HCT116 (cell line): ENCODE measurements at regions not wholly inside any gene's neighbourhood (a gene's known extent, or its start where the extent isn't known, plus 50 kb on each side); places are given as distances from the start of the nearest gene placed in this dataset.

Experiments used
- ATAC-seq: fragments of 200-7000 bp; cut with Tn5 transposase; 2 replicates; pipeline ENCODE4 v1.9.1; 2020; ENCODE audit warnings: mild to moderate bottlenecking, moderate library complexity
- BruUV-seq: library from RNA; stranded (reverse); fragments of 400-500 nt; replicated peaks from 2 replicates; lab custom pipeline; 2021; lab: Mats Ljungman, UMichigan
- CTCF ChIA-PET: fragments of 300-600 bp; sonication (Branson Sonifier 250); formaldehyde crosslinking; loops from one replicate; lab custom pipeline; 2021; ENCODE audit warnings: antibody characterized with exemption; lab: Charles Lee
- POLR2A ChIA-PET: fragments of 300-600, 350-600 bp; sonication (Branson Sonifier 250); formaldehyde crosslinking; loops from one replicate; lab custom pipeline; 2021; ENCODE audit warnings: antibody characterized with exemption; lab: Charles Lee
- RAD21 ChIA-PET, 2 experiments: fragments of 300-600 bp; sonication (Branson Sonifier 250); formaldehyde crosslinking; loops; one replicate each; lab custom pipeline; 2023; ENCODE audit warnings: low total read pairs in 2 of 2; ENCODE audit not compliant: uncharacterized antibody in 2 of 2, unreplicated experiment in 2 of 2, low non-redundant PET in 1 of 2; lab: Charles Lee
- DNase-seq: peaks from one replicate; pipeline ENCODE4 v3.0.0-alpha.2; 2010; ENCODE audit warnings: low read depth, low spot score
- H2AFZ ChIP-seq: fragments of 200-600 bp; shearing (Covaris generic), sonication (generic); 2 replicates; pipeline ENCODE4 v1.6.1; 2017; ENCODE audit warnings: low read depth, mixed run types, mixed read lengths, antibody characterized with exemption, low read length; ENCODE audit not compliant: poor library complexity, severe bottlenecking
- H3K27ac ChIP-seq: 2 replicates; pipeline ENCODE4 v1.5.1; 2012; ENCODE audit warnings: low read depth, low read length
- H3K27me3 ChIP-seq: fragments of 200-600 bp; sonication (generic); 2 replicates; pipeline ENCODE4 v1.6.1; 2016; ENCODE audit warnings: mixed run types, low read length, mixed read lengths; ENCODE audit not compliant: insufficient read depth
- H3K36me3 ChIP-seq, 2 experiments: fragments of 200-500 bp in 1 of 2; fragments of 200-600 bp in 1 of 2; sonication (Bioruptor generic) in 1 of 2; sonication (generic) in 1 of 2; 2 replicates each; pipeline versions ENCODE4 v1.5.1 to v1.6.1; 2014 to 2016; ENCODE audit warnings: low read length in 2 of 2, inconsistent platforms in 1 of 2, mixed read lengths in 1 of 2, mixed run types in 1 of 2; ENCODE audit not compliant: insufficient read depth in 2 of 2, control insufficient read depth in 1 of 2
- H3K4me1 ChIP-seq, 2 experiments: fragments of 200-600 bp in 1 of 2; sonication (generic) in 1 of 2; 2 replicates each; pipeline versions ENCODE4 v1.5.1 to v1.6.1; 2012 to 2017; ENCODE audit warnings: low read length in 2 of 2, inconsistent platforms in 1 of 2, mild to moderate bottlenecking in 1 of 2, mixed read lengths in 1 of 2, mixed run types in 1 of 2, moderate library complexity in 1 of 2; ENCODE audit not compliant: insufficient read depth in 2 of 2, control insufficient read depth in 1 of 2
- H3K4me2 ChIP-seq: fragments of 200-600 bp; sonication (generic); 2 replicates; pipeline ENCODE4 v1.6.1; 2017; ENCODE audit warnings: mixed run types, low read length, mixed read lengths
- H3K4me3 ChIP-seq, 2 experiments: fragments of 200-600 bp in 1 of 2; sonication (generic) in 1 of 2; replicated peaks in 1 of 2; 2 replicates each; pipeline ENCODE4 v1.5.1; 2011 to 2016; ENCODE audit warnings: low read length in 2 of 2, control low read depth in 1 of 2, low read depth in 1 of 2, mild to moderate bottlenecking in 1 of 2, mixed read lengths in 1 of 2, mixed run types in 1 of 2
- H3K79me2 ChIP-seq: fragments of 200-600 bp; sonication (generic); 2 replicates; pipeline ENCODE4 v1.6.1; 2017; ENCODE audit warnings: mild to moderate bottlenecking, mixed run types, low read length, moderate library complexity, mixed read lengths; ENCODE audit not compliant: insufficient read depth
- H3K9ac ChIP-seq: fragments of 200-600 bp; sonication (generic); 2 replicates; pipeline ENCODE4 v1.6.1; 2016; ENCODE audit warnings: low read length, mixed read lengths
- H3K9me2 ChIP-seq: fragments of 200-600 bp; sonication (generic), shearing (Covaris generic); 2 replicates; pipeline ENCODE4 v1.6.1; 2017; ENCODE audit warnings: mixed run types, mild to moderate bottlenecking, moderate library complexity; ENCODE audit not compliant: insufficient read depth
- H3K9me3 ChIP-seq, 2 experiments: fragments of 200-500 bp in 1 of 2; fragments of 200-600 bp in 1 of 2; sonication (Bioruptor generic) in 1 of 2; sonication (generic) in 1 of 2; 2 replicates each; pipeline ENCODE4 v1.6.1; 2014 to 2017; ENCODE audit warnings: low read length in 2 of 2, mixed read lengths in 2 of 2, inconsistent platforms in 1 of 2, low read depth in 1 of 2, mild to moderate bottlenecking in 1 of 2, mixed run types in 1 of 2, moderate library complexity in 1 of 2; ENCODE audit not compliant: control insufficient read depth in 1 of 2, insufficient read depth in 1 of 2
- H4K20me1 ChIP-seq: fragments of 200-600 bp; sonication (generic), shearing (Covaris generic); 2 replicates; pipeline ENCODE4 v1.6.1; 2017; ENCODE audit warnings: mixed run types, mild to moderate bottlenecking, moderate library complexity; ENCODE audit not compliant: insufficient read depth
- CBX3 ChIP-seq: IDR thresholded peaks from 2 replicates; pipeline ENCODE4 v1.6.1; 2012; ENCODE audit warnings: low read depth
- CEBPB ChIP-seq: IDR thresholded peaks from 2 replicates; pipeline ENCODE4 v1.6.1; 2012; ENCODE audit warnings: low read depth
- EGR1 ChIP-seq: IDR thresholded peaks from 2 replicates; pipeline ENCODE4 v1.6.1; 2012; ENCODE audit warnings: low read depth
- ELF1 ChIP-seq: IDR thresholded peaks from 2 replicates; pipeline ENCODE4 v1.6.1; 2012; ENCODE audit warnings: low read depth, borderline replicate concordance
- EZH2 ChIP-seq: fragments of 200-600 bp; sonication (generic); IDR thresholded peaks from 2 replicates; pipeline ENCODE4 v1.6.1; 2017; ENCODE audit warnings: antibody characterized with exemption, mixed run types
- EZH2phosphoT487 ChIP-seq: fragments of 200-600 bp; IDR thresholded peaks from 2 replicates; pipeline ENCODE4 v1.6.1; 2018; ENCODE audit warnings: antibody characterized with exemption, borderline replicate concordance
- FOSL1 ChIP-seq: IDR thresholded peaks from 2 replicates; pipeline ENCODE4 v1.6.1; 2012; ENCODE audit warnings: low read depth
- JUND ChIP-seq: IDR thresholded peaks from 2 replicates; pipeline ENCODE4 v1.6.1; 2012
- POLR2A ChIP-seq: IDR thresholded peaks from 2 replicates; pipeline ENCODE4 v1.7.0; 2011; ENCODE audit warnings: borderline replicate concordance; ENCODE audit not compliant: insufficient read depth, insufficient read length; ENCODE audit errors: extremely low read depth
- RAD21 ChIP-seq: IDR thresholded peaks from 2 replicates; pipeline ENCODE4 v1.6.1; 2012; ENCODE audit warnings: low read depth, mild to moderate bottlenecking
- SIN3A ChIP-seq: IDR thresholded peaks from 2 replicates; pipeline ENCODE4 v1.6.1; 2012; ENCODE audit warnings: low read depth
- SP1 ChIP-seq: IDR thresholded peaks from 2 replicates; pipeline ENCODE4 v1.6.1; 2012; ENCODE audit warnings: low read depth
- SRF ChIP-seq: IDR thresholded peaks from 2 replicates; pipeline ENCODE4 v1.6.1; 2012; ENCODE audit warnings: low read depth
- YY1 ChIP-seq: IDR thresholded peaks from 2 replicates; pipeline ENCODE4 v1.6.1; 2011; ENCODE audit warnings: low read length, low read depth, moderate library complexity, mild to moderate bottlenecking; ENCODE audit not compliant: insufficient replicate concordance; ENCODE audit errors: extremely low read depth
- ZBTB33 ChIP-seq: IDR thresholded peaks from 2 replicates; pipeline ENCODE4 v1.6.1; 2011; ENCODE audit warnings: mild to moderate bottlenecking, low read length, moderate library complexity; ENCODE audit not compliant: insufficient replicate concordance; ENCODE audit errors: extremely low read depth
- ZFX ChIP-seq: fragments of 450-650 bp; IDR thresholded peaks from 2 replicates; pipeline ENCODE4 v1.6.1; 2017
- ZNF274 ChIP-seq: fragments of 200-500 bp; sonication (Bioruptor generic); IDR thresholded peaks from 2 replicates; pipeline ENCODE4 v1.6.1; 2014; ENCODE audit warnings: mild to moderate bottlenecking, low read depth, low read length, inconsistent platforms
- intact Hi-C: fragments of 100-400 bp; cut with micrococcal nuclease; formaldehyde crosslinking; loops from 2 replicates; pipeline ENCODE4 v1.10.0; 2022
- TF ChIP-seq, protein P1 (sequence below): IDR thresholded peaks from 2 replicates; pipeline ENCODE4 v1.6.1; 2012
- TF ChIP-seq, protein P2 (sequence below), 3 experiments: fragments of 200-600 bp in 1 of 3; sonication (generic) in 1 of 3; IDR thresholded peaks in 2 of 3; conservative IDR thresholded peaks in 1 of 3; 2 replicates each; pipeline ENCODE4 v1.5.1; 2012 to 2017; ENCODE audit warnings: low read depth in 2 of 3, low read length in 2 of 3, antibody characterized with exemption in 1 of 3, borderline replicate concordance in 1 of 3, control low read depth in 1 of 3, mild to moderate bottlenecking in 1 of 3, mixed read lengths in 1 of 3, mixed run types in 1 of 3, moderate library complexity in 1 of 3; ENCODE audit not compliant: insufficient read depth in 1 of 3
- TF ChIP-seq, protein P3 (sequence below): IDR thresholded peaks from 2 replicates; pipeline ENCODE4 v1.6.1; 2012

DNA sequence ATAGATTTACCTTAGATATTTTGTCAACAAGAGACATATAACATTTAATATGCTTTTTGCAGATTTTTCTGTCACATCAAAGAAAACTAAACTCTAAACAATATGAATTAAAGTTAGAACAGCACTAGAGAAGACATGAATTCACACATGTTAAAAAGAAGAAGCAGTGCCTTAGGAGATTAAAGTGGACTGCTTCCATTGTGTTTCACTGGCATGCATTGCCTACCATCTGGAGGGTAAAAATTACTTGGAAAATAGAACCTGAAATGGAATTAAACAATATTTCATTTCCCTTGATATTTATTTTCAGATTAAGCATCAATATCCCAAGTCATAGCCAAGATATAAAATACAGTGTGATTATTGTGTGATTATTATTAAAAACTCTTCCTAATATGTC, 319.4 kb upstream of the CDH18 start:
- H3K4me1 ChIP-seq, result no peaks in the 10 kb centered on the region
- POLR2A ChIA-PET, result no interaction called here
- TF ChIP-seq YY1, result no peak
- TF ChIP-seq, protein P1, sequence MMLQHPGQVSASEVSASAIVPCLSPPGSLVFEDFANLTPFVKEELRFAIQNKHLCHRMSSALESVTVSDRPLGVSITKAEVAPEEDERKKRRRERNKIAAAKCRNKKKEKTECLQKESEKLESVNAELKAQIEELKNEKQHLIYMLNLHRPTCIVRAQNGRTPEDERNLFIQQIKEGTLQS, result no peak
- no peak for TF ChIP-seq SP1
- TF ChIP-seq, protein P2, sequence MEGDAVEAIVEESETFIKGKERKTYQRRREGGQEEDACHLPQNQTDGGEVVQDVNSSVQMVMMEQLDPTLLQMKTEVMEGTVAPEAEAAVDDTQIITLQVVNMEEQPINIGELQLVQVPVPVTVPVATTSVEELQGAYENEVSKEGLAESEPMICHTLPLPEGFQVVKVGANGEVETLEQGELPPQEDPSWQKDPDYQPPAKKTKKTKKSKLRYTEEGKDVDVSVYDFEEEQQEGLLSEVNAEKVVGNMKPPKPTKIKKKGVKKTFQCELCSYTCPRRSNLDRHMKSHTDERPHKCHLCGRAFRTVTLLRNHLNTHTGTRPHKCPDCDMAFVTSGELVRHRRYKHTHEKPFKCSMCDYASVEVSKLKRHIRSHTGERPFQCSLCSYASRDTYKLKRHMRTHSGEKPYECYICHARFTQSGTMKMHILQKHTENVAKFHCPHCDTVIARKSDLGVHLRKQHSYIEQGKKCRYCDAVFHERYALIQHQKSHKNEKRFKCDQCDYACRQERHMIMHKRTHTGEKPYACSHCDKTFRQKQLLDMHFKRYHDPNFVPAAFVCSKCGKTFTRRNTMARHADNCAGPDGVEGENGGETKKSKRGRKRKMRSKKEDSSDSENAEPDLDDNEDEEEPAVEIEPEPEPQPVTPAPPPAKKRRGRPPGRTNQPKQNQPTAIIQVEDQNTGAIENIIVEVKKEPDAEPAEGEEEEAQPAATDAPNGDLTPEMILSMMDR (IDR thresholded peaks at IDR 0.05 in 2 of 3, conservative IDR thresholded peaks at IDR 0.05 in 1 of 3; ENCODE audit: borderline replicate concordance in 1 of 3, insufficient read depth in 1 of 3, low read depth in 2 of 3, low read length in 2 of 3), result no peak
- TF ChIP-seq CBX3, result no peak
- no peak for TF ChIP-seq ELF1
- TF ChIP-seq EZH2phosphoT487, result no peak
- no peak for TF ChIP-seq EGR1
- TF ChIP-seq EZH2, result no peak
- no peak for TF ChIP-seq JUND
- no peak for TF ChIP-seq FOSL1
- TF ChIP-seq, protein P3, sequence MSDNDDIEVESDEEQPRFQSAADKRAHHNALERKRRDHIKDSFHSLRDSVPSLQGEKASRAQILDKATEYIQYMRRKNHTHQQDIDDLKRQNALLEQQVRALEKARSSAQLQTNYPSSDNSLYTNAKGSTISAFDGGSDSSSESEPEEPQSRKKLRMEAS, result no peak
- TF ChIP-seq POLR2A, result no peak
- TF ChIP-seq ZNF274, result no peak
- TF ChIP-seq SRF, result no peak
- TF ChIP-seq RAD21, result no peak
- TF ChIP-seq ZBTB33, result no peak
- TF ChIP-seq CEBPB, result no peak
- no peak for TF ChIP-seq SIN3A
- TF ChIP-seq ZFX, result no peak
- TF ChIP-seq, all 23 proteins: peak for 0
- no peak for ATAC-seq
- Histone ChIP-seq H3K27ac (no peak overlapping the region), H3K36me3 (no peaks in the 10 kb centered on the region), H3K79me2 (no peaks in the 10 kb centered on the region), H3K4me2 (no peak overlapping the region), H3K9ac (no peak overlapping the region), H4K20me1 (no peaks in the 10 kb centered on the region), H3K27me3 (no peaks in the 10 kb centered on the region), H3K9me2 (no peaks in the 10 kb centered on the region), H2AFZ (no peak overlapping the region), H3K4me3 (no peak overlapping the region), H3K9me3 (peaks cover 6 to 9% of the 10 kb centered on the region in 2 experiments; a peak in 1 of 4 replicates)
- RAD21 ChIA-PET, result no interaction called here
- DNase-seq, result no peak
- BruUV-seq, result no TSS peak
- intact Hi-C loops, result no loop called here
- CTCF ChIA-PET, result no interaction called here
